H9 (cell line): ENCODE measurements at regions not wholly inside any gene's neighbourhood (a gene's known extent, or its start where the extent isn't known, plus 50 kb on each side); places are given as distances from the start of the nearest gene placed in this dataset.

Source experiments
- DNase-seq: peaks from one replicate; pipeline ENCODE4 v3.0.0-alpha.2; 2017
- H2AFZ ChIP-seq: one replicate; pipeline ENCODE4 v1.6.1; 2013; ENCODE audit warnings: mild to moderate bottlenecking, low read length, control low read depth, moderate library complexity
- H2AK5ac ChIP-seq: 2 replicates; pipeline ENCODE4 v1.6.1; 2013; ENCODE audit warnings: low read length, control low read depth, mixed read lengths; ENCODE audit not compliant: insufficient read length
- H2BK120ac ChIP-seq: one replicate; pipeline ENCODE4 v1.6.1; 2013; ENCODE audit warnings: low read depth, mild to moderate bottlenecking, low read length, control low read depth, inconsistent platforms; ENCODE audit not compliant: poor library complexity, severe bottlenecking
- H2BK12ac ChIP-seq: 2 replicates; pipeline ENCODE4 v1.6.1; 2013; ENCODE audit warnings: low read length, control low read depth, mixed read lengths, low read depth; ENCODE audit not compliant: insufficient read length
- H2BK15ac ChIP-seq: 2 replicates; pipeline ENCODE4 v1.6.1; 2013; ENCODE audit warnings: low read depth, low read length, control low read depth
- H2BK20ac ChIP-seq: one replicate; pipeline ENCODE4 v1.6.1; 2013; ENCODE audit warnings: low read depth, mild to moderate bottlenecking, low read length, control low read depth, inconsistent platforms; ENCODE audit not compliant: poor library complexity, severe bottlenecking
- H2BK5ac ChIP-seq: 2 replicates; pipeline ENCODE4 v1.6.1; 2013; ENCODE audit warnings: low read length, control low read depth, mixed read lengths; ENCODE audit not compliant: insufficient read length
- H3K14ac ChIP-seq: 2 replicates; pipeline ENCODE4 v1.6.1; 2013; ENCODE audit warnings: low read length, control low read depth; ENCODE audit not compliant: insufficient read depth
- H3K18ac ChIP-seq: 2 replicates; pipeline ENCODE4 v1.6.1; 2013; ENCODE audit warnings: low read depth, mild to moderate bottlenecking, mixed read lengths, low read length, control low read depth; ENCODE audit not compliant: insufficient read length
- H3K23ac ChIP-seq: 2 replicates; pipeline ENCODE4 v1.6.1; 2013; ENCODE audit warnings: low read length, control low read depth, mixed read lengths, low read depth; ENCODE audit not compliant: insufficient read length
- H3K23me2 ChIP-seq: 2 replicates; pipeline ENCODE4 v1.6.1; 2013; ENCODE audit warnings: low read depth, mild to moderate bottlenecking, mixed read lengths, low read length, control low read depth; ENCODE audit not compliant: insufficient read length, poor library complexity, severe bottlenecking
- H3K27ac ChIP-seq: 2 replicates; pipeline ENCODE4 v1.5.1; 2013; ENCODE audit warnings: low read length, control low read depth, mixed read lengths, low read depth; ENCODE audit not compliant: insufficient read length
- H3K27me3 ChIP-seq: 2 replicates; pipeline ENCODE4 v1.6.1; 2013; ENCODE audit warnings: low read length, control low read depth, inconsistent platforms; ENCODE audit not compliant: insufficient read depth
- H3K4ac ChIP-seq: 2 replicates; pipeline ENCODE4 v1.6.1; 2013; ENCODE audit warnings: low read depth, mild to moderate bottlenecking, control low read depth, inconsistent platforms, low read length, moderate library complexity
- H3K4me1 ChIP-seq: 2 replicates; pipeline ENCODE4 v1.6.1; 2013; ENCODE audit warnings: low read length, control low read depth, inconsistent platforms; ENCODE audit not compliant: insufficient read depth
- H3K4me2 ChIP-seq: 2 replicates; pipeline ENCODE4 v1.6.1; 2013; ENCODE audit warnings: low read length, control low read depth, mixed read lengths; ENCODE audit not compliant: insufficient read length, insufficient read depth
- H3K56ac ChIP-seq: 2 replicates; pipeline ENCODE4 v1.6.1; 2013; ENCODE audit warnings: low read depth, mild to moderate bottlenecking, mixed read lengths, low read length, control low read depth; ENCODE audit not compliant: insufficient read length
- H3K79me1 ChIP-seq: 2 replicates; pipeline ENCODE4 v1.6.1; 2013; ENCODE audit warnings: low read depth, mild to moderate bottlenecking, moderate library complexity, low read length, control low read depth, inconsistent platforms; ENCODE audit not compliant: insufficient read depth, poor library complexity, severe bottlenecking
- H3K79me2 ChIP-seq: 2 replicates; pipeline ENCODE4 v1.6.1; 2013; ENCODE audit warnings: low read length, control low read depth, inconsistent platforms; ENCODE audit not compliant: insufficient read depth
- H3K9ac ChIP-seq: 2 replicates; pipeline ENCODE4 v1.6.1; 2013; ENCODE audit warnings: low read length, control low read depth, mixed read lengths; ENCODE audit not compliant: insufficient read length; ENCODE audit errors: extremely low read depth
- H3K9me3 ChIP-seq: one replicate; pipeline ENCODE4 v1.6.1; 2013; ENCODE audit warnings: low read depth, low read length, inconsistent platforms; ENCODE audit not compliant: control insufficient read depth
- H3T11ph ChIP-seq: one replicate; pipeline ENCODE4 v1.6.1; 2013; ENCODE audit warnings: mild to moderate bottlenecking, low read length, control low read depth, inconsistent platforms
- H4K20me1 ChIP-seq: one replicate; pipeline ENCODE4 v1.6.1; 2013; ENCODE audit not compliant: control insufficient read depth, insufficient read length, insufficient read depth
- H4K5ac ChIP-seq: 2 replicates; pipeline ENCODE4 v1.6.1; 2013; ENCODE audit warnings: low read depth, mild to moderate bottlenecking, mixed read lengths, low read length, control low read depth; ENCODE audit not compliant: insufficient read length
- H4K8ac ChIP-seq: replicated peaks from 2 replicates; pipeline ENCODE4 v1.6.1; 2013; ENCODE audit warnings: low read length, control low read depth, mixed read lengths, low read depth; ENCODE audit not compliant: insufficient read length
- H4K91ac ChIP-seq: 2 replicates; pipeline ENCODE4 v1.6.1; 2013; ENCODE audit warnings: low read depth, mild to moderate bottlenecking, moderate library complexity, mixed read lengths, low read length, control low read depth; ENCODE audit not compliant: insufficient read length
- H3K27ac Mint-ChIP-seq, 3 experiments: 2 replicates in 2 of 3; 3 replicates in 1 of 3; pipeline ENCODE4 v1.8.0; 2020 to 2021; ENCODE audit warnings: mixed read lengths in 3 of 3, mild to moderate bottlenecking in 1 of 3, moderate library complexity in 1 of 3
- H3K27me3 Mint-ChIP-seq: 2 replicates; pipeline ENCODE4 v1.8.0; 2021; ENCODE audit warnings: low read depth, mild to moderate bottlenecking, moderate library complexity, mixed read lengths
- H3K36me3 Mint-ChIP-seq, 3 experiments: 2 replicates in 2 of 3; 3 replicates in 1 of 3; pipeline ENCODE4 v1.8.0; 2020 to 2021; ENCODE audit warnings: low read depth in 3 of 3, mixed read lengths in 3 of 3; ENCODE audit not compliant: insufficient read depth in 1 of 3
- H3K4me1 Mint-ChIP-seq, 2 experiments: 2 replicates each; pipeline ENCODE4 v1.8.0; 2020; ENCODE audit warnings: mixed read lengths in 2 of 2
- H3K4me3 Mint-ChIP-seq, 2 experiments: 2 replicates in 1 of 2; 3 replicates in 1 of 2; pipeline ENCODE4 v1.8.0; 2020 to 2021; ENCODE audit warnings: mild to moderate bottlenecking in 2 of 2, mixed read lengths in 2 of 2, moderate library complexity in 1 of 2
- H3K9me3 Mint-ChIP-seq, 2 experiments: 2 replicates in 1 of 2; 3 replicates in 1 of 2; pipeline ENCODE4 v1.8.0; 2020; ENCODE audit warnings: mild to moderate bottlenecking in 2 of 2, mixed read lengths in 2 of 2, moderate library complexity in 1 of 2
- CTCF ChIP-seq: fragments of 200-600 bp; sonication (generic); conservative IDR thresholded peaks from 3 replicates; pipeline ENCODE4 v1.8.0; 2021; ENCODE audit warnings: antibody characterized with exemption, mild to moderate bottlenecking

DNA sequence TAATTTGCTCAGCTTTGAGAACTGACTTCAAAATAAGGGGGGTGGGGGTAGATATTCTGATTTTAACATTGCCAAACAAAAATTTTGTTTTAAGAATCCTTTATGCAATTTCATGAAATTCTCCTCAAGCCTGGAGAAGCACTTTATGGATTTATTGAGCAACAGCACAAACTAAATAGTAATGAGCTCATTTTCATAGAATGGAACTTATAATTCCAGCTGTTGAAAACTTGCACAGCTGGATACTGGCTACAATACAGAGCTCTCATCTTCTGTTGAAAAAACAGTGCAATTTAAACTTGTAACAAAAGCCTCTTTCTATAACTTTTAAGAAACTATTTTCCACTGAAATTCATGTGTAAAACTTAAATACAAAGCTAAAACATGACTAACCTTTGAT is 137.6 kb upstream of the FN1 start:
- Histone ChIP-seq H2BK15ac (no peak overlapping the region), H3T11ph (no peak overlapping the region), H3K23me2 (no peaks in the 10 kb centered on the region), H3K18ac (no peak overlapping the region), H2BK120ac (no peak overlapping the region), H3K4ac (no peak overlapping the region), H3K27me3 (no peaks in the 10 kb centered on the region), H3K9ac (no peak overlapping the region), H4K5ac (no peak overlapping the region), H3K23ac (no peak overlapping the region), H3K56ac (no peak overlapping the region), H4K91ac (no peak overlapping the region), H4K8ac (no peak overlapping the region), H3K4me2 (no peak overlapping the region), H3K14ac (no peak overlapping the region), H3K79me1 (no peaks in the 10 kb centered on the region), H2BK20ac (no peak overlapping the region), H2AFZ (no peak overlapping the region), H4K20me1 (no peaks in the 10 kb centered on the region), H3K4me1 (no peaks in the 10 kb centered on the region; the same call in 1 of the 2 replicates), H2AK5ac (no peak overlapping the region), H3K27ac (no peak overlapping the region), H3K9me3 (no peaks in the 10 kb centered on the region), H2BK5ac (no peak overlapping the region), H2BK12ac (no peak overlapping the region), H3K79me2 (no peaks in the 10 kb centered on the region)
- Mint-ChIP-seq H3K36me3 (no peaks in the 10 kb centered on the region), H3K27me3 (no peaks in the 10 kb centered on the region), H3K4me1 (peaks cover 3 to 8% of the 10 kb centered on the region in 2 experiments), H3K4me3 (no peak overlapping the region), H3K27ac (no peak overlapping the region), H3K9me3 (no peaks in the 10 kb centered on the region)
- TF ChIP-seq CTCF: no peak
- DNase-seq: no peak
